WTC11 (cell line): ENCODE measurements at regions not wholly inside any gene's neighbourhood (a gene's known extent, or its start where the extent isn't known, plus 50 kb on each side); places are given as distances from the start of the nearest gene placed in this dataset.

Experiments used
- ATAC-seq: fragments of 200-7000 bp; cut with Tn5 transposase; 2 replicates; pipeline ENCODE4 v1.10.0; 2021; ENCODE audit warnings: mild to moderate bottlenecking, moderate library complexity
- CTCF ChIA-PET: fragments of 300-600 bp; sonication (Branson Sonifier 250); formaldehyde crosslinking; loops from one replicate; lab custom pipeline; 2021; ENCODE audit warnings: antibody characterized with exemption; lab: Charles Lee
- POLR2A ChIA-PET: fragments of 350-600 bp; sonication (Branson Sonifier 250); formaldehyde crosslinking; loops from one replicate; lab custom pipeline; 2021; ENCODE audit warnings: antibody characterized with exemption; lab: Charles Lee
- DNase-seq: peaks from one replicate; pipeline ENCODE4 v3.0.0; 2021; ENCODE audit warnings: low spot score
- H3K27ac Mint-ChIP-seq: 2 replicates; pipeline ENCODE4 v1.8.0; 2021; ENCODE audit warnings: mixed read lengths
- H3K27me3 Mint-ChIP-seq: 2 replicates; pipeline ENCODE4 v1.8.0; 2021; ENCODE audit warnings: low read depth, mild to moderate bottlenecking, moderate library complexity, mixed read lengths
- H3K36me3 Mint-ChIP-seq: 2 replicates; pipeline ENCODE4 v1.8.0; 2021; ENCODE audit warnings: mixed read lengths
- H3K4me1 Mint-ChIP-seq: 2 replicates; pipeline ENCODE4 v1.8.0; 2022; ENCODE audit warnings: mixed read lengths
- H3K4me3 Mint-ChIP-seq: 2 replicates; pipeline ENCODE4 v1.8.0; 2021; ENCODE audit warnings: mild to moderate bottlenecking, moderate library complexity, mixed read lengths
- H3K9me3 Mint-ChIP-seq: 2 replicates; pipeline ENCODE4 v1.8.0; 2021; ENCODE audit warnings: mixed read lengths
- ATF2 ChIP-seq: sonication (generic); formaldehyde crosslinking; IDR thresholded peaks from 2 replicates; pipeline ENCODE4 v1.8.1; 2022; ENCODE audit warnings: low read depth, missing genetic modification reagents, borderline replicate concordance
- E2F5 ChIP-seq: sonication (generic); formaldehyde crosslinking; IDR thresholded peaks from 2 replicates; pipeline ENCODE4 v1.8.1; 2022; ENCODE audit warnings: mild to moderate bottlenecking, moderate library complexity, missing genetic modification reagents
- FOXK1 ChIP-seq: sonication (generic); formaldehyde crosslinking; IDR thresholded peaks from 2 replicates; pipeline ENCODE4 v1.8.0; 2022; ENCODE audit warnings: mild to moderate bottlenecking, moderate library complexity, missing genetic modification reagents
- GTF2I ChIP-seq: fragments of 250-450 bp; sonication (Bioruptor Pico); conservative IDR thresholded peaks from 2 replicates; pipeline ENCODE4 v1.4.0; 2021; ENCODE audit warnings: mild to moderate bottlenecking
- MLX ChIP-seq: sonication (generic); formaldehyde crosslinking; IDR thresholded peaks from 2 replicates; pipeline ENCODE4 v1.8.1; 2023; ENCODE audit warnings: mild to moderate bottlenecking, missing genetic modification reagents, moderate library complexity
- NFE2L1 ChIP-seq: sonication (generic); formaldehyde crosslinking; IDR thresholded peaks from 2 replicates; pipeline ENCODE4 v1.8.1; 2023; ENCODE audit warnings: missing genetic modification reagents
- PRRX2 ChIP-seq: fragments of 250-450 bp; sonication (Bioruptor Pico); IDR thresholded peaks from 2 replicates; pipeline ENCODE4 v1.8.0; 2021; ENCODE audit warnings: mild to moderate bottlenecking
- RELA ChIP-seq: sonication (generic); formaldehyde crosslinking; IDR thresholded peaks from 2 replicates; pipeline ENCODE4 v1.8.1; 2022; ENCODE audit warnings: missing genetic modification reagents, mild to moderate bottlenecking, borderline replicate concordance
- SMAD3 ChIP-seq: sonication (generic); formaldehyde crosslinking; IDR thresholded peaks from 2 replicates; pipeline ENCODE4 v1.8.0; 2022; ENCODE audit warnings: missing genetic modification reagents, mild to moderate bottlenecking, borderline replicate concordance
- TEAD1 ChIP-seq: sonication (generic); formaldehyde crosslinking; IDR thresholded peaks from 2 replicates; pipeline ENCODE4 v1.8.0; 2022; ENCODE audit warnings: mild to moderate bottlenecking, missing genetic modification reagents
- ZNF219 ChIP-seq: sonication (generic); formaldehyde crosslinking; IDR thresholded peaks from 2 replicates; pipeline ENCODE4 v1.8.0; 2023; ENCODE audit warnings: missing genetic modification reagents, mild to moderate bottlenecking, borderline replicate concordance
- ZNF232 ChIP-seq: sonication (generic); formaldehyde crosslinking; IDR thresholded peaks from 2 replicates; pipeline ENCODE4 v1.8.0; 2022; ENCODE audit warnings: mild to moderate bottlenecking, missing genetic modification reagents
- ZNF423 ChIP-seq: fragments of 250-450 bp; sonication (Bioruptor Pico); IDR thresholded peaks from 2 replicates; pipeline ENCODE4 v2.1.2; 2022; ENCODE audit warnings: mild to moderate bottlenecking, moderate library complexity
- TF ChIP-seq, protein P1 (sequence below): fragments of 250-450 bp; sonication (Bioruptor Pico); IDR thresholded peaks from 2 replicates; pipeline ENCODE4 v1.9.0; 2021; ENCODE audit warnings: mild to moderate bottlenecking, borderline replicate concordance
- TF ChIP-seq, protein P2 (sequence below): sonication (generic); formaldehyde crosslinking; IDR thresholded peaks from 2 replicates; pipeline ENCODE4 v1.8.0; 2022; ENCODE audit warnings: missing genetic modification reagents

DNA sequence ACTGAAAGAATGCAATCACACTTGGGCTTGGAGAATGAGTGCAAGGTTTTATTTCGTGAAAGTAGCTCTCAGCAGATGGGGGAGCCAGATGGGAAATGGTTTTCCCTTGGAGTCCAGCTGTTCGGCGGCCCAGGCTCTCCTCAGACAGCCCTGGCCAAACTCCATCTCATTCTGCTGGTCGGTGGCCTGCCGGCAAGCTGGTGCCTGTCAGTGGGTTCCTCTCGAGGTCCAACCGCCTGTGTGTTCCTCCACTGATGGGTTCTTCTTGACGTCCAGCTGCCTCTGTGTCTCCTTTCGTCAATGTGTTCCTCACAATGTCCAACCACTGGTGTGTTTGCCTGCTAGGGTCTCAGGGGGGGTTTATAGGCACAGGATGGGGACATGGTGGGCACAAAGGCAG is 80.3 kb downstream of the POU3F4 start:
- no peak for DNase-seq
- POLR2A ChIA-PET: no interaction called here
- no peak for ATAC-seq
- Mint-ChIP-seq H3K27ac (no peak overlapping the region), H3K4me3 (no peak overlapping the region), H3K27me3 (no peaks in the 10 kb centered on the region), H3K36me3 (no peaks in the 10 kb centered on the region), H3K9me3 (no peaks in the 10 kb centered on the region; the same call in 1 of the 2 replicates), H3K4me1 (no peaks in the 10 kb centered on the region)
- TF ChIP-seq NFE2L1 (CRISPR knock-in tag): no peak
- no peak for TF ChIP-seq ATF2
- TF ChIP-seq GTF2I (CRISPR knock-in tag): no peak
- TF ChIP-seq SMAD3 (CRISPR knock-in tag): no peak
- CTCF ChIA-PET: interaction anchor here (1.2 kb wide), 1 partner anchor 119 kb away, joined by 3 read pairs; no protein-coding TSS in a partner anchor

- no peak overlapping the region for H3K27ac Mint-ChIP-seq
- CTCF ChIA-PET: no interaction called here
- TF ChIP-seq MLX (CRISPR knock-in tag): no peak
- no peak for TF ChIP-seq ZNF219 (CRISPR knock-in tag)
- no peak for TF ChIP-seq SMAD3 (CRISPR knock-in tag)
- TF ChIP-seq, protein P1, sequence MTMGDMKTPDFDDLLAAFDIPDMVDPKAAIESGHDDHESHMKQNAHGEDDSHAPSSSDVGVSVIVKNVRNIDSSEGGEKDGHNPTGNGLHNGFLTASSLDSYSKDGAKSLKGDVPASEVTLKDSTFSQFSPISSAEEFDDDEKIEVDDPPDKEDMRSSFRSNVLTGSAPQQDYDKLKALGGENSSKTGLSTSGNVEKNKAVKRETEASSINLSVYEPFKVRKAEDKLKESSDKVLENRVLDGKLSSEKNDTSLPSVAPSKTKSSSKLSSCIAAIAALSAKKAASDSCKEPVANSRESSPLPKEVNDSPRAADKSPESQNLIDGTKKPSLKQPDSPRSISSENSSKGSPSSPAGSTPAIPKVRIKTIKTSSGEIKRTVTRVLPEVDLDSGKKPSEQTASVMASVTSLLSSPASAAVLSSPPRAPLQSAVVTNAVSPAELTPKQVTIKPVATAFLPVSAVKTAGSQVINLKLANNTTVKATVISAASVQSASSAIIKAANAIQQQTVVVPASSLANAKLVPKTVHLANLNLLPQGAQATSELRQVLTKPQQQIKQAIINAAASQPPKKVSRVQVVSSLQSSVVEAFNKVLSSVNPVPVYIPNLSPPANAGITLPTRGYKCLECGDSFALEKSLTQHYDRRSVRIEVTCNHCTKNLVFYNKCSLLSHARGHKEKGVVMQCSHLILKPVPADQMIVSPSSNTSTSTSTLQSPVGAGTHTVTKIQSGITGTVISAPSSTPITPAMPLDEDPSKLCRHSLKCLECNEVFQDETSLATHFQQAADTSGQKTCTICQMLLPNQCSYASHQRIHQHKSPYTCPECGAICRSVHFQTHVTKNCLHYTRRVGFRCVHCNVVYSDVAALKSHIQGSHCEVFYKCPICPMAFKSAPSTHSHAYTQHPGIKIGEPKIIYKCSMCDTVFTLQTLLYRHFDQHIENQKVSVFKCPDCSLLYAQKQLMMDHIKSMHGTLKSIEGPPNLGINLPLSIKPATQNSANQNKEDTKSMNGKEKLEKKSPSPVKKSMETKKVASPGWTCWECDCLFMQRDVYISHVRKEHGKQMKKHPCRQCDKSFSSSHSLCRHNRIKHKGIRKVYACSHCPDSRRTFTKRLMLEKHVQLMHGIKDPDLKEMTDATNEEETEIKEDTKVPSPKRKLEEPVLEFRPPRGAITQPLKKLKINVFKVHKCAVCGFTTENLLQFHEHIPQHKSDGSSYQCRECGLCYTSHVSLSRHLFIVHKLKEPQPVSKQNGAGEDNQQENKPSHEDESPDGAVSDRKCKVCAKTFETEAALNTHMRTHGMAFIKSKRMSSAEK (CRISPR knock-in tag): no peak
- TF ChIP-seq, protein P2, sequence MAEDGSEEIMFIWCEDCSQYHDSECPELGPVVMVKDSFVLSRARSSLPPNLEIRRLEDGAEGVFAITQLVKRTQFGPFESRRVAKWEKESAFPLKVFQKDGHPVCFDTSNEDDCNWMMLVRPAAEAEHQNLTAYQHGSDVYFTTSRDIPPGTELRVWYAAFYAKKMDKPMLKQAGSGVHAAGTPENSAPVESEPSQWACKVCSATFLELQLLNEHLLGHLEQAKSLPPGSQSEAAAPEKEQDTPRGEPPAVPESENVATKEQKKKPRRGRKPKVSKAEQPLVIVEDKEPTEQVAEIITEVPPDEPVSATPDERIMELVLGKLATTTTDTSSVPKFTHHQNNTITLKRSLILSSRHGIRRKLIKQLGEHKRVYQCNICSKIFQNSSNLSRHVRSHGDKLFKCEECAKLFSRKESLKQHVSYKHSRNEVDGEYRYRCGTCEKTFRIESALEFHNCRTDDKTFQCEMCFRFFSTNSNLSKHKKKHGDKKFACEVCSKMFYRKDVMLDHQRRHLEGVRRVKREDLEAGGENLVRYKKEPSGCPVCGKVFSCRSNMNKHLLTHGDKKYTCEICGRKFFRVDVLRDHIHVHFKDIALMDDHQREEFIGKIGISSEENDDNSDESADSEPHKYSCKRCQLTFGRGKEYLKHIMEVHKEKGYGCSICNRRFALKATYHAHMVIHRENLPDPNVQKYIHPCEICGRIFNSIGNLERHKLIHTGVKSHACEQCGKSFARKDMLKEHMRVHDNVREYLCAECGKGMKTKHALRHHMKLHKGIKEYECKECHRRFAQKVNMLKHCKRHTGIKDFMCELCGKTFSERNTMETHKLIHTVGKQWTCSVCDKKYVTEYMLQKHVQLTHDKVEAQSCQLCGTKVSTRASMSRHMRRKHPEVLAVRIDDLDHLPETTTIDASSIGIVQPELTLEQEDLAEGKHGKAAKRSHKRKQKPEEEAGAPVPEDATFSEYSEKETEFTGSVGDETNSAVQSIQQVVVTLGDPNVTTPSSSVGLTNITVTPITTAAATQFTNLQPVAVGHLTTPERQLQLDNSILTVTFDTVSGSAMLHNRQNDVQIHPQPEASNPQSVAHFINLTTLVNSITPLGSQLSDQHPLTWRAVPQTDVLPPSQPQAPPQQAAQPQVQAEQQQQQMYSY: no peak
- TF ChIP-seq TEAD1 (CRISPR knock-in tag): no peak
- TF ChIP-seq ZNF232: no peak
- TF ChIP-seq E2F5 (CRISPR knock-in tag): no peak
- TF ChIP-seq ZNF423: no peak
- no peak for TF ChIP-seq FOXK1 (CRISPR knock-in tag)
- TF ChIP-seq RELA (CRISPR knock-in tag): no peak
- no peak for TF ChIP-seq PRRX2
- no peaks in the 10 kb centered on the region for H3K36me3 Mint-ChIP-seq
- ATAC-seq: peak; percentile 65
- no peak for DNase-seq
- peak overlapping the region; percentile 64 for H3K4me3 Mint-ChIP-seq
- H3K27me3 Mint-ChIP-seq: no peaks in the 10 kb centered on the region
- H3K9me3 Mint-ChIP-seq: no peaks in the 10 kb centered on the region
- H3K4me1 Mint-ChIP-seq: peaks cover 8% of the 10 kb centered on the region
- POLR2A ChIA-PET: no interaction called here
Measured at GRCh38 chrX:83593634-83594294, 85.7 kb downstream of the POU3F4 start.
